ENCODE measurements at regions not wholly inside any gene's neighbourhood (a gene's known extent, or its start where the extent isn't known, plus 50 kb on each side); places are given as distances from the start of the nearest gene placed in this dataset.

DNA sequence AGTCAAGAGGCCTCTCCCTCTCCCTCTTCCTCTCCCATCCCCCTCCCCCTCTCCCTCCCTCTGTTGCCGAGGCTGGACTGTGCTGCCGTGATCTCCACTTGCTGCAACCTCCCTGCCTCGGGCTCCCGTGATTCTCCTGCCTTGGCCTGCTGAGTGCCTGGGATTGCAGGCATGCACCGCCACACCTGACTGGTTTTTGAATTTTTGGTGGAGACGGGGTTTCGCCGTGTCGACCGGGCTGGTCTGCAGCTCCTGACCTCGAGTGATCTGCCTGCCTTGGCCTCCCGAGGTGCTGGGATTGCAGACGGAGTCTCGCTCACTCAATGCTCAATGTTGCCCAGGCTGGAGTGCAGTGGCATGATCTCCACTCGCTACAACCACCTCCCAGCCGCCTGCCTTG, 165.1 kb downstream of the CENPC start:
- Histone ChIP-seq H3K9me3 (ENCODE audit: control insufficient read depth, low read depth, low read length) (no peaks in the 10 kb centered on the region), H3K4me1 (ENCODE audit: control insufficient read depth, extremely low read depth, insufficient read depth, low read length) (no peaks in the 10 kb centered on the region), H3K9ac (ENCODE audit: control insufficient read depth, extremely low read depth, insufficient read depth, low read length) (no peak overlapping the region), H3K4me2 (ENCODE audit: control insufficient read depth, extremely low read depth, insufficient read depth, low read depth, low read length) (no peak overlapping the region), H3K4me3 (ENCODE audit: control insufficient read depth in 2 of 3, extremely low read depth in 1 of 3, insufficient read depth in 2 of 3, low read depth in 1 of 3, low read length in 3 of 3) (no peak overlapping the region), H3K79me2 (ENCODE audit: control insufficient read depth, insufficient read depth, low read length) (no peaks in the 10 kb centered on the region), H3K27ac (ENCODE audit: control insufficient read depth, insufficient read depth, low read length) (no peak overlapping the region), H2AFZ (ENCODE audit: control insufficient read depth, low read length) (no peak overlapping the region), H3K9me1 (ENCODE audit: control insufficient read depth, extremely low read depth, insufficient read depth, low read length) (no peaks in the 10 kb centered on the region), H4K20me1 (ENCODE audit: control insufficient read depth, extremely low read depth, insufficient read depth, low read length) (no peaks in the 10 kb centered on the region), H3K27me3 (ENCODE audit: control insufficient read depth, extremely low read depth, insufficient read depth, low read length) (no peaks in the 10 kb centered on the region), H3K36me3 (ENCODE audit: control insufficient read depth in 2 of 2, extremely low read depth in 1 of 2, insufficient read depth in 2 of 2, low read length in 2 of 2) (no peaks in the 10 kb centered on the region)
- no peak for TF ChIP-seq EZH2 (IDR thresholded peaks at IDR 0.05; ENCODE audit: low read length)
- TF ChIP-seq, protein P1, sequence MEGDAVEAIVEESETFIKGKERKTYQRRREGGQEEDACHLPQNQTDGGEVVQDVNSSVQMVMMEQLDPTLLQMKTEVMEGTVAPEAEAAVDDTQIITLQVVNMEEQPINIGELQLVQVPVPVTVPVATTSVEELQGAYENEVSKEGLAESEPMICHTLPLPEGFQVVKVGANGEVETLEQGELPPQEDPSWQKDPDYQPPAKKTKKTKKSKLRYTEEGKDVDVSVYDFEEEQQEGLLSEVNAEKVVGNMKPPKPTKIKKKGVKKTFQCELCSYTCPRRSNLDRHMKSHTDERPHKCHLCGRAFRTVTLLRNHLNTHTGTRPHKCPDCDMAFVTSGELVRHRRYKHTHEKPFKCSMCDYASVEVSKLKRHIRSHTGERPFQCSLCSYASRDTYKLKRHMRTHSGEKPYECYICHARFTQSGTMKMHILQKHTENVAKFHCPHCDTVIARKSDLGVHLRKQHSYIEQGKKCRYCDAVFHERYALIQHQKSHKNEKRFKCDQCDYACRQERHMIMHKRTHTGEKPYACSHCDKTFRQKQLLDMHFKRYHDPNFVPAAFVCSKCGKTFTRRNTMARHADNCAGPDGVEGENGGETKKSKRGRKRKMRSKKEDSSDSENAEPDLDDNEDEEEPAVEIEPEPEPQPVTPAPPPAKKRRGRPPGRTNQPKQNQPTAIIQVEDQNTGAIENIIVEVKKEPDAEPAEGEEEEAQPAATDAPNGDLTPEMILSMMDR (optimal IDR thresholded peaks at IDR 0.05 in 1 of 3, IDR thresholded peaks at IDR 0.05 in 1 of 3, conservative IDR thresholded peaks at IDR 0.05 in 1 of 3; ENCODE audit: extremely low read depth in 1 of 3, insufficient read depth in 2 of 3, low read length in 3 of 3) = no peak
- FAIRE-seq = no peak
- no peak for DNase-seq (ENCODE audit: low read depth, low spot score)
- dilution Hi-C loops (cut with MboI; ENCODE audit: extremely low pct_ligation_motif_present, low sequenced_read_pairs) = no loop called here

DNA sequence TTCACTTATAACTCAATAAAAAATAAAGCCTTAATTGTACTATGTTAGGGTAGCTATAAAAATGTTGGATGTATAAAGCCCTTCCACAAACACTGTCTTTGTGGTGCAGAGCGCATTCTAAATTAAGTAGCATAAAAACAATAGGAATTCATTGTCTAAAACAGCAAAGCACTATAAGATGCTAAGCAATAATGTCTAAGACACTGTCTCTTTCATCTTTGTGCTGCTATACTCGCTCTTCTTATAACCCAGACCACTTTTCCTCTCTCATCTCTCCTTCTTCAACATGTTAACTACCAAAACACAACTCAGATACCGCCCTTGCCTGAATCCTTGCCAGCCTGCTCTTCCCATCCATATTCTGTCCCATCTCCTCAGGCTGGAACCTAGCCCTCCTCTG, 170.0 kb downstream of the CENPC start:
- no peak for FAIRE-seq
- Histone ChIP-seq H3K36me3 (ENCODE audit: control insufficient read depth in 2 of 2, extremely low read depth in 1 of 2, insufficient read depth in 2 of 2, low read length in 2 of 2) (no peaks in the 10 kb centered on the region), H3K9me1 (ENCODE audit: control insufficient read depth, extremely low read depth, insufficient read depth, low read length) (no peaks in the 10 kb centered on the region), H4K20me1 (ENCODE audit: control insufficient read depth, extremely low read depth, insufficient read depth, low read length) (no peaks in the 10 kb centered on the region), H3K4me2 (ENCODE audit: control insufficient read depth, extremely low read depth, insufficient read depth, low read depth, low read length) (no peak overlapping the region), H3K9ac (ENCODE audit: control insufficient read depth, extremely low read depth, insufficient read depth, low read length) (no peak overlapping the region), H3K79me2 (ENCODE audit: control insufficient read depth, insufficient read depth, low read length) (no peaks in the 10 kb centered on the region), H3K4me3 (ENCODE audit: control insufficient read depth in 2 of 3, extremely low read depth in 1 of 3, insufficient read depth in 2 of 3, low read depth in 1 of 3, low read length in 3 of 3) (no peak overlapping the region), H3K9me3 (ENCODE audit: control insufficient read depth, low read depth, low read length) (no peaks in the 10 kb centered on the region), H2AFZ (ENCODE audit: control insufficient read depth, low read length) (no peak overlapping the region), H3K27me3 (ENCODE audit: control insufficient read depth, extremely low read depth, insufficient read depth, low read length) (no peaks in the 10 kb centered on the region), H3K27ac (ENCODE audit: control insufficient read depth, insufficient read depth, low read length) (no peak overlapping the region), H3K4me1 (ENCODE audit: control insufficient read depth, extremely low read depth, insufficient read depth, low read length) (no peaks in the 10 kb centered on the region)
- DNase-seq (ENCODE audit: low read depth, low spot score) = no peak
- no peak for TF ChIP-seq EZH2 (IDR thresholded peaks at IDR 0.05; ENCODE audit: low read length)
- TF ChIP-seq, protein P1 (optimal IDR thresholded peaks at IDR 0.05 in 1 of 3, IDR thresholded peaks at IDR 0.05 in 1 of 3, conservative IDR thresholded peaks at IDR 0.05 in 1 of 3; ENCODE audit: extremely low read depth in 1 of 3, insufficient read depth in 2 of 3, low read length in 3 of 3) = no peak
- dilution Hi-C loops (cut with MboI; ENCODE audit: extremely low pct_ligation_motif_present, low sequenced_read_pairs) = no loop called here

Data from keratinocyte (primary cell).